NCI-H1694 (cell line): ENCODE measurements at regions not wholly inside any gene's neighbourhood (a gene's known extent, or its start where the extent isn't known, plus 50 kb on each side); places are given as distances from the start of the nearest gene placed in this dataset.
"Not testable (repeated sequence)": the region's sequence is repeated elsewhere in the genome, so short reads cannot be mapped to it uniquely, and the experiment has no call there.

Source experiments
- DNase-seq: peaks from one replicate; lab custom pipeline; 2025; lab: John Stamatoyannopoulos, UW

DNA sequence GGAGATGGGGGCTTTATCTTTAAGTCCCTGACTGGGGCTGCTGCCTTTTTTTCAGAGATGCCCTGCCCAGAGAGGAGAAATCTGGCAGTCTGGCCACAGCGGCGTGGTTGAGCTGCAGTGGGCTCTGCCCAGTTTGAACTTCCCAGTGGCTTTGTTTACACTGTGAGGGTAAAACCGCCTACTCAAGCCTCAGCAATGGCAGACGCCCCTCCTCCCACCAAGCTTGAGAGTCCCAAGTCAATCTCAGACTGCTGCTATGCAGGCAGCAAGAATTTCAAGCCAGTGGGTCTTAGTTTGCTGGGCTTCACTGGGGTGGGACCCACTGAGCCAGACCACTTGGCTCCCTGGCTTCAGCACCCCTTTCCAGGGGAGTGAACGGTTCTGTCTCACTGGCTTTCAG is 76.4 kb upstream of the DNAJC1 start:
- DNase-seq = not testable (repeated sequence)

DNA sequence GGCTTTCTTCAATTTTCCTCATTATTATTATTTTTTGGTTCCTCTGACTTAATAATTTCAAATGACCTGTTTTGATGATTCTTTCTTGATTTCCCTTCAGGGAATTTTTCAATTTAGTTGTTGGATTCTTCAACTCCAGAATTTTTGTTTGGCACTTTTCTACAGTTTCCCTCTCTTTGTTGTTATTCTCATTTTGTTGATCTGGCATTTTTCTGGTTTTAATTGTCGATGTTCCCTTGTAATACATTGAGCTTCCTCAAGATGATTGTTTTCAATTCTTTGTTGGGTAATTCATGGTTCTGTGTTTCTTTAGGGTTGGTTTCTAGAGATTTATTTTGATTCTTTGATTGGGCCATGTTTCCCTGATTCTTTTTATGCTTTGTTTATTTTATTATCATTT is 67.8 kb upstream of the DNAJC1 start:
- DNase-seq = no peak

DNA sequence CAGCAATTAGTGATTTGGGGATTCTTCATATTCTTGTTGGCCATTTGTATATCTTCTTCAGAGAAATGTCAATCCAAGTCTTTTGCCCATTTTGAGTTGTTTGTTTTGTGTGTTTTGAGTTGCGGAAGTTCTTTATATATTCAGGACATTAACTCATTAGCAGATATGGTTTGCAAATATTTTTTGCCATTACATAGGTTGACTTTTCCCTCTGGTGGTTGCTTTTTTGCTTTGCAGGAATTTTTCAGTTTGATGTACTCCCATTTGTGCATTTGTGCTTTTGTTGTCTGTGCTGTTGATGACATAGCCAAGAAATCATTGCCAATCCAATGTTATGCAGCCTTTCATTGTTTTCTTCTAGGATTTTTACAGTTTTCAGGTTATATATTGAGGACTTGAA is 63.6 kb upstream of the DNAJC1 start:
- DNase-seq = no peak

DNA sequence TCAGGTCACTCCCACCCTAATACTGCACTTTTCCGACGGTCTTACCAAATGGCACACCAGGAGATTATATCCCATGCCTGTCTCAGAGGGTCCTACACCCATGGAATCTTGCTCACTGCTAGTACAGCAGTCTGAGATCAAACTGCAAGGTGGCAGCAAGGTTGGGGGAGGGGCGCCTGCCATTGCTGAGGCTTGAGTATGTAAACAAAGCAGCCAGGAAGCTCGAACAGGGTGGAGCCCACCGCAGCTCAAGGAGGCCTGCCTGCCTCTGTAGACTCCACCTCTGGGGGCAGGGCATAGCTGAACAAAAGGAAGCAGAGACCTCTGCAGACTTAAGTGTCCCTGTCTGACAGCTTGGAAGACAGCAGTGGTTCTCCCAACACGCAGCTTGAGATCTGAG is 57.5 kb upstream of the DNAJC1 start:
- not testable (repeated sequence) for DNase-seq

DNA sequence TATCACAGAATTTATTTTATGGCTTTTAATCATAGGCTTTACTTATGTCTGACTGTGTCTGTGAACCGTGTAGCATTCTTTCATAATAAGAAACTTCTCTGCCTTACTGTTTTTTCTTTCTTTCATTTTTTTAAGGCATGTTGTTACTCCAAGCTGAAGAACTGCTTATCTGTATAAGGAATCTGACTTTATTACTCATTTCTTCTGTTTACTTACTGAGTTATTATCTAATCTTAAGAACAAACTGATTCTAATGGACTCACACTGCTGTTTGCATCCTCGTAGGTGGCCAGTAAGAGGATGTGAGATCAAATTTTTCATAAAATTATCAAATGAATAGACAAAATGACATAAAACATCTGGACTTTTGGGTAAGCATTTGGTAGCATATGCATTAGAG is 54.7 kb upstream of the DNAJC1 start:
- no peak for DNase-seq

DNA sequence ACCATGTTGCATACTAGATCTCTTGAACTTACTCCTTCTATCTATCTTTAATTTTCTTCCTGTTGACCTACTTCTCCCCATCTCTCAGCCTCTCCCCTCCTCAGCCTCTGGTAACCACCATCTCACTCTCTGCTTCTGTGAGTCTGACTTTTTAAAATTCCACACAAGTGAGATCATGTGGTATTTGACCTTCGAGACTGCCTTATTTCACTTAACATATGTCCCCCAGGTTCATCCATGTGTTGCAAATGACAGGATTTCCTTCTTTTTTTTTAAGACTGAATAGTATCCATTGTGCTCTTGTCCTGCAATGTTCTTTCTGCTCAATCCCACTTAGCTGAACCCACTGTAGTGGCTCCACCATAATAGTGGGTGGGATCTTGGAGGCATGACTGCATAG is 51.4 kb upstream of the DNAJC1 start:
- no peak for DNase-seq
